ENCODE measurements at regions not wholly inside any gene's neighbourhood (a gene's known extent, or its start where the extent isn't known, plus 50 kb on each side); places are given as distances from the start of the nearest gene placed in this dataset.

GRCh38 chr5:15447209-15447608, 52.8 kb upstream of the FBXL7 start:
- DNase-seq: no peak

- no peak for DNase-seq
Measured at GRCh38 chr5:15446552-15446951, 53.4 kb upstream of the FBXL7 start.

GRCh38 chr5:15442193-15442570, 57.8 kb upstream of the FBXL7 start:
- DNase-seq: no peak

GRCh38 chr5:15441433-15442192, 58.4 kb upstream of the FBXL7 start:
- DNase-seq: no peak

DNA sequence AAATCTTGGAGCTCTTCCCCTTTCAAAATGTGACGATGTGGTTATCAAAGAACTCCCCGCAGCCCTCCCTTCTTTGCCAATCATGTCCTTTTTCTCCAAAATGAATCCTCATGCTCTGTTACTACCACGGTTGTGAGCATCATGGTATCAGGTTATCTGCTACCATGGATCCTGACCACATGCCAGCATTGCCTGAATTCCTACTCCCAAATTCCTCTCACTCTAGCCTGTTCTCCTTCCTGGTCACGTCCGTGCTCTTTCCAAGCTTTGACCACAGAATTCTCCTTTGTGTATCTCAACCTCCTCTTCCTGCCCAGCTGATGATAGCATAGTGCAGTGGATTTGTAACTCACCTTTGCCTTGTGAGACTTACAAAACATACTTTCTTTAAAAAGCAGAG, 59.5 kb upstream of the FBXL7 start:
- no peak for DNase-seq

DNA sequence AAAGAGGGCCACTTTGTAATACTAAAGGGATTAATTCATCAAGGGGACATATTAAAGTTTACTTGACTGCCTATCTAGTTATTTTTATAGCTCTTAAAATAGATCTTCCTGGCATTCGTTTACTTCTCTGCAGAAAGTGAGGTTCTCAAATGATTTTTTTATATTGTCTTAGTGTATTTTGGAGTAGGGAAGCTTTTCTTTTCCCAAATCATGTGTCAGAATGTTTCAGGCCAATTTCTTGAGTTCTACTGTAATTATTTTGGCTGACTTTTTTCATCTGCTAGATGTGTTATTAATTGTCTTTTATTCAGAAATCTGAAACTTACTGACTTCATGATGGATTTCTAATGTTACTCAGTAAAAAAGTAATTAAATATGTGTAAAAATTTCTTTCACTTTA, 60.2 kb upstream of the FBXL7 start:
- no peak for DNase-seq

DNA sequence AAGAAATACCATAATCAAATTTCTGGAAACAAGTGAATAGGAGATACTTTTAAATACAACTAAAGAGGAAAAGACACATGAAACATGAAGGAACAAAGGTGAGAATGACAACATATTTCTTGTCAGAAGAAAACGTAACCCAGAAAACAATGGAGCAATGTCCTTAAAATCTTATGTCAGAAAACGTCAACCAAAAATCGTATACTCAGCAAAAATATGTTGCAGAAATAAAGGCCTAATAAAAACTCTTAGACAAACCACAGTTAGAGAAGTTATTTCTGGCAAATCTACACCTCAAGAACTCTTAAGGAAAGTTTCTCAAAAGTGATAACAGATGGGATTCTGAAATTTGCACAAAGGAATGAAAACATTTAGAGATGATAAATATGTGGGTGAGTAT, 66.3 kb upstream of the FBXL7 start:
- no peak for DNase-seq

DNA sequence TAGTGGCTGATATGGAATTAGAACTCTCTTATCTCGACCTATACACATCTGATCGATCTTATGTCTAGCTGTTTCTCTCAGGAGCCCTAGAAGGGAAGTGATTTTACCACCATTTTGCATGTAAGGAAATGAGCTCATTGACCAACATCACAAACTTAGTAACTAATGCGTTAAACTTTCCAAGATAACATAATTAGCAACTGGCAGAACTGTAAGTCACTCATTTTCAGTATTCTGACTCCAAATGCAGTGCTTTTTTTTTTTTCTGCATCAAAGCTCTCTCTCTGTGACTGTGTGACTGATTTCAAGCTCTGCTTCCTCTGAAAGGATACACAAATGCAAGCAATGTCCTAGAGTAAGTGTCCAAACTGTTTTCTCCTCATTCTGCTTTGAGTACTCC, 68.1 kb upstream of the FBXL7 start:
- DNase-seq: no peak

GRCh38 chr5:15425766-15426165, 74.2 kb upstream of the FBXL7 start:
- DNase-seq: no peak

DNA sequence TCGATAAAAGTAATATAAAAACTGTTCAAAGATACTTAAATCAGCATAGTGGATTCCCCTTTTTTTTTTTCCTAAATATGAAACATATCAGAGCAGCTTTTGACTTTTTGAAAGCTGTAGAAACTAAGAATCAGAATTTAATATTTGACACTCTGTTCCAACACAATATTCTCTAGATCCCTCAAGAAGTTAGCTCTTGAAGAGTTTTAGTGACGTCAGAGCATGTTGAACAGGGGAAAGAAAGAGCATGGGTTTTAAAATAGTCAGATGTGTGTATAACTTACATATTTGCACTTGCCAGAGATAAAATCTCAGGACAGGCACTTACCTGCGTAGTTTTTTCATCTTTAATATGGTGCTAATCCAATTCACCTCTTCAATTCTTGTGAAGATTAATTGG, 75.2 kb upstream of the FBXL7 start:
- DNase-seq: no peak

DNA sequence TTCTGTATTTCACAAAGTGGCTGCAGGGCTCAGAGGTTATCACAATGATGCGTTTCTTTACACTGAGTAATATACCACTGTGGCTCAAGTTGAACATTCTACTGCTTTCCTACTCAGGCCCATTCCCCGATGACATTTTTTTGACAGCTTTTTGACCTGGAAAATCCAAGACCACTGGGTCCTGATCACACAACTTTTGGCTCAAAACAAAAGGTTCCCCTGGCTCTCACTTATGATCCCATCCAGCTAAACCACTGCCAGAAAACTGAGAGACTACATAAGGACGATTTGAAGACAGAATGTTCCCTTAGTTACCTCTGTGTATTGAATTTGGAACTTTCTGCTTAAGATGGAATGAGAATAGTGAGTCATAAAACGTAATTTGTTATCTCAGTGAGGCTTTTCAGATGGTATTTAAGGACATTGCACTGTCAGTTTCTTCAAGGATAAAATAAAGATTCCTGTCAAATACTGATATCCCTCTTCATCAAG, 78.0 kb upstream of the FBXL7 start:
- DNase-seq: no peak

DNA sequence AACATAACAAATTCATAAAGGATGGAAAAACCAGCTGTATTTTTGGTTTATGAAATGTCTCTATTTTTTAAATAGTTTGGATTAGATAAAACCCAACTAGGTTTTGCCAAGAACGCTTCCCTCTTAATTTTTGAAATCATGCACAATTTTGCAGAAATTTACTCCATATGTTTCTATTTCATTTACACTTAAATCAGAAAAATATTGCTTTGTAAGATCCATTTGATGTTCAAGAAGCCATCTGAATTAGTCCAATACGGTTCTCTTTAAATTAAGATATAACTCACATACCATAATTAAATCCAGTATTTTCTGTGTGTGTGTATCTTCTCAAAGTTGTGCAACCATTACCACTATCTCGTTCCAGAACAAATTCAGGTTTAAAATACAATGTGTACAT, 78.6 kb upstream of the FBXL7 start:
- DNase-seq: no peak

DNA sequence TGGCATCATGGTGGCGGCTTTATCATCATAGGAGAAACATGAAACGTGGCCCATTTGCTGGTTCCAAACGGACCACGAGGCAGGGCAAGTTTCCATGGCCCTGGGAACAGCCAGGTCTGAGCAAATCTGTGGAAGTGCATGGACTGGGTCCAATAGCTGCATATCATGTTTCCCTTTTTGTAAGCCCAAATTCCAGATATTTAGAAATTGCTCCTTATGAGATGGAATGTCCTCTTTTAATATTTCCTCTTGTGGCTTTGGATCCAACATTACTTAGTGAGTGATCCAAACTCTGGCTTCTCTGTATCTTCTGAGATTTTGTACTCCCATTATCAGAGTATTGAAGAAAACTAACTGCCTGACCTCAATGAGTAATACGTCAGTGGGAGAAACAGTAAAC, 79.8 kb upstream of the FBXL7 start:
- no peak for DNase-seq

DNA sequence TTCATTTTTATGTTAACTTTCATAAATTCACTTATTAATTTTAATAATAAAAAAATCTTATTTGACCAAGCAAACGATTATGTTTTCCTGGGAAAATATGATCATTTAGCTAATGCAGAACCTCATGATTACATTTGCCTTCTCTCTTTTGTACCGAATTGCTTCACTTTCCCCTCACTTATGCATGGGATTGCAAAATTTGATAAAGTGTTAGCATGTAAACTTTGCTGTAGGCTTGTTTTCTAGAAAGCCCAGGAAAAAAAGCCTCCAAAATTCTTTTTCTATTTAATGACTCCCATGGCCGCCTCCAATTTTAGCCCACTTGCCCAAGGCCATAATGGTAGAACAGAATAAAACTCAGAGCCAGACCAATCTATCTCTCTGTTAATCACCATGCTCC, 82.8 kb upstream of the FBXL7 start:
- no peak for DNase-seq

- DNase-seq: no peak
Measured at GRCh38 chr5:15406478-15406877, 93.5 kb upstream of the FBXL7 start.

- no peak for DNase-seq
Measured at GRCh38 chr5:15393146-15393545, 106.8 kb upstream of the FBXL7 start.

- no peak for DNase-seq
Measured at GRCh38 chr5:15391704-15392397, 108.1 kb upstream of the FBXL7 start.

DNA sequence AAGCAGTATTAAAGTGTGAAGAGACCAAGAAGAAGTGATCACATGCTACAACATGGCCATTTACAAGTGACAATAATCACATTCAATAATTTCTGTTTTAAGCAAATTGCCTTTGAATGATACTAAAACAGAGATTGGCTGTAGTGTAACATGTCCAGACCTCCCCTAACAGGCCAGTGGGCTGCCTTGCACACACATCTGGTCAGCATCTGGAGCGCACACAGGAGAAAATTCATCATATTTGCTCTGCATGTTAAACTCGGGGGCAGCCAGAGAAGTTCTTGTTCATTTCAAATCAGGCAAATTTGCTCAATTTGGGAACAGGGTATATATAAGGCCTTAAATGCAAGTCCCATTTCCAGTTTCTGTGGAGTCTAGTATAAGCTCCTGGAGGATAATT, 111.1 kb upstream of the FBXL7 start:
- DNase-seq: no peak

DNA sequence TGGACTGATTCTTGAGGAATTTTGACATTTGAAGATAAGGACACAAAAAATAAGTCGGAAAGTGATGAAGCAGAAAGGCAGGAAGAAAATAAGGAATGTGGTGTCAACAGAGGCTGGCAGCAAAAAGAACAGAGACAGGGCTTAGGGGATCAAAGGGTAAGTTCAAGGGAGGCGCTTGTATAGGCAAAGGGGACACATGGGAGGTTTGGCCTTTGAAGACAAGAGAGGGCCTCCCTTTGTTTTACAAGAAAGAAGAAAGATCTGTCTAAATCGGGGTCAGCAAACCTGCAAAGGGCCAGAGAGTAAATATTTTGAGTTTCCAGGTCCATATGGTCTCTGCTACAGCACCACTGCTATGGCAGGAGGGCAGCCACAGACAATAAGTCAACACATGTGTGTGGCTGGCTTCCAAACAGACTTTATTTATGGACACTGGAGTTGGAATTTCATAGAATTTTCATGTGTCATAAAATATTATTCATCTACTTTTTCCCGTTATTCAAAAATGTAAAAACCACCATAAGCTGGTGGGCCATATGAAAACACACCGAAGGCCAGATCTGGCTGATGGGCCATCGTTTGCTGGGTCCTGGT, 112.0 kb upstream of the FBXL7 start:
- no peak for DNase-seq

- DNase-seq: no peak
Measured at GRCh38 chr5:15386122-15386521, 113.9 kb upstream of the FBXL7 start.

- no peak for DNase-seq
Measured at GRCh38 chr5:15385553-15385952, 114.4 kb upstream of the FBXL7 start.

DNA sequence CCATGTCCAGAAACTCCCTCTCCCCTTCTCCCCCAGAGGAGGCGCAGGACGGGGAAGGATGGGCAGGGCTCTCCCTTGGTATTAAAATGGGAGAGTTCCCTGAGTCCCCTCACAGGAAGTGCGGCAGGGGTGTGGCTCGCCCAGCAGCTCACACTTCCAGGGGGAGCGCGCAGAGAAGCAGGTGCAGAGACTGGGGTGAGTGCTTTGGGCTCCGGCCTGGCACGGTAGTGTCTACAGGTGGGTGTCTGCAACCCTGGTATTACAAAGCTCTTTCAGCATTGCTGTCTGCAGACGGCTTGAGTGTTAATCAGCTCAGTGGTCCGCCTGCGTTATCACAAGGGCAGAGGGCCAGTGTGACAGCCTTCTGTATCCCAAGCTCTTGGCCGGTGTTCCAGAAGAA, 114.9 kb upstream of the FBXL7 start:
- no peak for DNase-seq

- DNase-seq: no peak
Measured at GRCh38 chr5:15384581-15384980, 115.4 kb upstream of the FBXL7 start.

GRCh38 chr5:15384176-15384575, 115.8 kb upstream of the FBXL7 start:
- no peak for DNase-seq
